HCT116 (cell line): ENCODE measurements at regions not wholly inside any gene's neighbourhood (a gene's known extent, or its start where the extent isn't known, plus 50 kb on each side); places are given as distances from the start of the nearest gene placed in this dataset.

Source experiments
- ATF3 ChIP-seq: IDR thresholded peaks from 2 replicates; pipeline ENCODE4 v1.6.1; 2012
- EZH2 ChIP-seq: fragments of 200-600 bp; sonication (generic); IDR thresholded peaks from 2 replicates; pipeline ENCODE4 v1.6.1; 2017; ENCODE audit warnings: antibody characterized with exemption, mixed run types
- EZH2phosphoT487 ChIP-seq: fragments of 200-600 bp; IDR thresholded peaks from 2 replicates; pipeline ENCODE4 v1.6.1; 2018; ENCODE audit warnings: antibody characterized with exemption, borderline replicate concordance
- FOSL1 ChIP-seq: IDR thresholded peaks from 2 replicates; pipeline ENCODE4 v1.6.1; 2012; ENCODE audit warnings: low read depth
- JUND ChIP-seq: IDR thresholded peaks from 2 replicates; pipeline ENCODE4 v1.6.1; 2012
- MAX ChIP-seq: IDR thresholded peaks from 2 replicates; pipeline ENCODE4 v1.6.1; 2012
- POLR2A ChIP-seq: IDR thresholded peaks from 2 replicates; pipeline ENCODE4 v1.7.0; 2011; ENCODE audit warnings: borderline replicate concordance; ENCODE audit not compliant: insufficient read depth, insufficient read length; ENCODE audit errors: extremely low read depth
- POLR2AphosphoS5 ChIP-seq: IDR thresholded peaks from 2 replicates; pipeline ENCODE4 v1.6.1; 2011; ENCODE audit warnings: mild to moderate bottlenecking, low read depth, low read length, moderate library complexity
- SIN3A ChIP-seq: IDR thresholded peaks from 2 replicates; pipeline ENCODE4 v1.6.1; 2012; ENCODE audit warnings: low read depth
- TCF7L2 ChIP-seq: IDR thresholded peaks from 2 replicates; pipeline ENCODE4 v1.7.0; 2011; ENCODE audit warnings: borderline replicate concordance, inconsistent platforms; ENCODE audit not compliant: insufficient read depth, insufficient read length; ENCODE audit errors: extremely low read depth
- YY1 ChIP-seq: IDR thresholded peaks from 2 replicates; pipeline ENCODE4 v1.6.1; 2011; ENCODE audit warnings: low read length, low read depth, moderate library complexity, mild to moderate bottlenecking; ENCODE audit not compliant: insufficient replicate concordance; ENCODE audit errors: extremely low read depth
- ZNF274 ChIP-seq: fragments of 200-500 bp; sonication (Bioruptor generic); IDR thresholded peaks from 2 replicates; pipeline ENCODE4 v1.6.1; 2014; ENCODE audit warnings: mild to moderate bottlenecking, low read depth, low read length, inconsistent platforms
- TF ChIP-seq, protein P1 (sequence below), 3 experiments: fragments of 200-600 bp in 1 of 3; sonication (generic) in 1 of 3; IDR thresholded peaks in 2 of 3; conservative IDR thresholded peaks in 1 of 3; 2 replicates each; pipeline ENCODE4 v1.5.1; 2012 to 2017; ENCODE audit warnings: low read depth in 2 of 3, low read length in 2 of 3, antibody characterized with exemption in 1 of 3, borderline replicate concordance in 1 of 3, control low read depth in 1 of 3, mild to moderate bottlenecking in 1 of 3, mixed read lengths in 1 of 3, mixed run types in 1 of 3, moderate library complexity in 1 of 3; ENCODE audit not compliant: insufficient read depth in 1 of 3
- TF ChIP-seq, protein P2 (sequence below): IDR thresholded peaks from 2 replicates; pipeline ENCODE4 v1.6.1; 2012; ENCODE audit warnings: low read depth

DNA sequence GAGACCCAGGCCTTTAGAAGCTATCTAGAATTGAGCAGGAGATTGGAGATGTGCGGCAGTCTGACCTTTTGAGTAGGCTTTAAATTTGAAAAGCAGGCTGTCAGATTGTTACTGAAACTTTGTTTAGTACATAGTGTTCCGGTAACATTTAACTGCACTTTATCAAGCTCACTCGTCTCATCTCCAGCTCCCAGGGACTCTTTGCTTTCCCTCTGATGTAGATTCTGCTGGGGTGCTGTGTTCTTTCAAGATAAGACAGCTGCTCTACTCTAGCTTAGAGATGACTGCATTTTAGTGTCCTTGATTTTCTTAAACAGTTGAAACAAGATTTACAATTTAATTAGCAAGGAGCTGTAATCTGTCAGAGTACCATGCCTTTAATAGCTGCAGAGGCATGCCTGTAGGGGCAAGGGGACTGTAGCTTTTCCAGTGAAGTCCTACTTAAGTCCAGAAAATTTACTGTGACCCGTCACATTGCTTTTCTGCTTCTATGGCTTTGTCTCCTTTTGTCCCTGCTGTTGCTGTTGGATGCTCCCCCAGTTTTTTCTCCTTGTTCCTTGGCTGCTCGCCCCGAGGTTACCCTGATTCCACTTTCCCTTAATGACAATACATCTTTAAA, 56.4 kb upstream of the MTPN start:
- TF ChIP-seq, protein P1, sequence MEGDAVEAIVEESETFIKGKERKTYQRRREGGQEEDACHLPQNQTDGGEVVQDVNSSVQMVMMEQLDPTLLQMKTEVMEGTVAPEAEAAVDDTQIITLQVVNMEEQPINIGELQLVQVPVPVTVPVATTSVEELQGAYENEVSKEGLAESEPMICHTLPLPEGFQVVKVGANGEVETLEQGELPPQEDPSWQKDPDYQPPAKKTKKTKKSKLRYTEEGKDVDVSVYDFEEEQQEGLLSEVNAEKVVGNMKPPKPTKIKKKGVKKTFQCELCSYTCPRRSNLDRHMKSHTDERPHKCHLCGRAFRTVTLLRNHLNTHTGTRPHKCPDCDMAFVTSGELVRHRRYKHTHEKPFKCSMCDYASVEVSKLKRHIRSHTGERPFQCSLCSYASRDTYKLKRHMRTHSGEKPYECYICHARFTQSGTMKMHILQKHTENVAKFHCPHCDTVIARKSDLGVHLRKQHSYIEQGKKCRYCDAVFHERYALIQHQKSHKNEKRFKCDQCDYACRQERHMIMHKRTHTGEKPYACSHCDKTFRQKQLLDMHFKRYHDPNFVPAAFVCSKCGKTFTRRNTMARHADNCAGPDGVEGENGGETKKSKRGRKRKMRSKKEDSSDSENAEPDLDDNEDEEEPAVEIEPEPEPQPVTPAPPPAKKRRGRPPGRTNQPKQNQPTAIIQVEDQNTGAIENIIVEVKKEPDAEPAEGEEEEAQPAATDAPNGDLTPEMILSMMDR (IDR thresholded peaks at IDR 0.05 in 2 of 3, conservative IDR thresholded peaks at IDR 0.05 in 1 of 3; ENCODE audit: borderline replicate concordance in 1 of 3, insufficient read depth in 1 of 3, low read depth in 2 of 3, low read length in 2 of 3), result no peak
- TF ChIP-seq MAX, result no peak
- no peak for TF ChIP-seq ATF3
- no peak for TF ChIP-seq YY1
- TF ChIP-seq, protein P2, sequence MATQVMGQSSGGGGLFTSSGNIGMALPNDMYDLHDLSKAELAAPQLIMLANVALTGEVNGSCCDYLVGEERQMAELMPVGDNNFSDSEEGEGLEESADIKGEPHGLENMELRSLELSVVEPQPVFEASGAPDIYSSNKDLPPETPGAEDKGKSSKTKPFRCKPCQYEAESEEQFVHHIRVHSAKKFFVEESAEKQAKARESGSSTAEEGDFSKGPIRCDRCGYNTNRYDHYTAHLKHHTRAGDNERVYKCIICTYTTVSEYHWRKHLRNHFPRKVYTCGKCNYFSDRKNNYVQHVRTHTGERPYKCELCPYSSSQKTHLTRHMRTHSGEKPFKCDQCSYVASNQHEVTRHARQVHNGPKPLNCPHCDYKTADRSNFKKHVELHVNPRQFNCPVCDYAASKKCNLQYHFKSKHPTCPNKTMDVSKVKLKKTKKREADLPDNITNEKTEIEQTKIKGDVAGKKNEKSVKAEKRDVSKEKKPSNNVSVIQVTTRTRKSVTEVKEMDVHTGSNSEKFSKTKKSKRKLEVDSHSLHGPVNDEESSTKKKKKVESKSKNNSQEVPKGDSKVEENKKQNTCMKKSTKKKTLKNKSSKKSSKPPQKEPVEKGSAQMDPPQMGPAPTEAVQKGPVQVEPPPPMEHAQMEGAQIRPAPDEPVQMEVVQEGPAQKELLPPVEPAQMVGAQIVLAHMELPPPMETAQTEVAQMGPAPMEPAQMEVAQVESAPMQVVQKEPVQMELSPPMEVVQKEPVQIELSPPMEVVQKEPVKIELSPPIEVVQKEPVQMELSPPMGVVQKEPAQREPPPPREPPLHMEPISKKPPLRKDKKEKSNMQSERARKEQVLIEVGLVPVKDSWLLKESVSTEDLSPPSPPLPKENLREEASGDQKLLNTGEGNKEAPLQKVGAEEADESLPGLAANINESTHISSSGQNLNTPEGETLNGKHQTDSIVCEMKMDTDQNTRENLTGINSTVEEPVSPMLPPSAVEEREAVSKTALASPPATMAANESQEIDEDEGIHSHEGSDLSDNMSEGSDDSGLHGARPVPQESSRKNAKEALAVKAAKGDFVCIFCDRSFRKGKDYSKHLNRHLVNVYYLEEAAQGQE, result no peak
- TF ChIP-seq EZH2, result no peak
- TF ChIP-seq POLR2AphosphoS5, result no peak
- no peak for TF ChIP-seq EZH2phosphoT487
- no peak for TF ChIP-seq FOSL1
- TF ChIP-seq ZNF274, result no peak
- no peak for TF ChIP-seq TCF7L2
- TF ChIP-seq JUND, result no peak
- TF ChIP-seq POLR2A, result no peak
- no peak for TF ChIP-seq SIN3A
